Neural progenitor cell (in vitro differentiated cells): ENCODE measurements at regions not wholly inside any gene's neighbourhood (a gene's known extent, or its start where the extent isn't known, plus 50 kb on each side); places are given as distances from the start of the nearest gene placed in this dataset.
"Not testable (repeated sequence)": the region's sequence is repeated elsewhere in the genome, so short reads cannot be mapped to it uniquely, and the experiment has no call there.

Experiments
- DNase-seq: peaks from one replicate; pipeline ENCODE4 v3.0.0-alpha.2; 2016; ENCODE audit warnings: low spot score
- H2AFZ ChIP-seq: fragments of 200-600 bp; sonication (generic); replicated peaks from 2 replicates; pipeline ENCODE4 v1.6.1; 2016; ENCODE audit warnings: antibody characterized with exemption
- H3F3A ChIP-seq: fragments of 200-600 bp; sonication (generic); 2 replicates; pipeline ENCODE4 v1.6.1; 2016; ENCODE audit warnings: antibody characterized with exemption, low read depth
- H3K27ac ChIP-seq: fragments of 200-600 bp; sonication (generic); 2 replicates; pipeline ENCODE4 v1.5.1; 2016; ENCODE audit warnings: mild to moderate bottlenecking
- H3K27me3 ChIP-seq: fragments of 200-600 bp; sonication (generic); 2 replicates; pipeline ENCODE4 v1.6.1; 2016; ENCODE audit warnings: mild to moderate bottlenecking, moderate library complexity
- H3K36me3 ChIP-seq: fragments of 200-600 bp; sonication (generic); 2 replicates; pipeline ENCODE4 v1.5.1; 2016
- H3K4me1 ChIP-seq: fragments of 200-600 bp; sonication (generic); 2 replicates; pipeline ENCODE4 v1.6.1; 2016; ENCODE audit warnings: mixed run types
- H3K4me2 ChIP-seq: fragments of 200-600 bp; sonication (generic); 2 replicates; pipeline ENCODE4 v1.6.1; 2016
- H3K4me3 ChIP-seq: fragments of 200-600 bp; sonication (generic); 2 replicates; pipeline ENCODE4 v1.5.1; 2016
- H3K79me2 ChIP-seq: fragments of 200-600 bp; sonication (generic); 2 replicates; pipeline ENCODE4 v1.6.1; 2016; ENCODE audit warnings: low read depth
- H3K9ac ChIP-seq: fragments of 200-600 bp; sonication (generic); 2 replicates; pipeline ENCODE4 v1.6.1; 2016
- H3K9me3 ChIP-seq: fragments of 200-600 bp; sonication (generic); 2 replicates; pipeline ENCODE4 v1.5.1; 2016; ENCODE audit warnings: low read depth
- H4K20me1 ChIP-seq: fragments of 200-600 bp; sonication (generic); 2 replicates; pipeline ENCODE4 v1.6.1; 2016; ENCODE audit warnings: low read depth
- H3K27ac Mint-ChIP-seq: 3 replicates; pipeline ENCODE4 v1.8.0; 2021; ENCODE audit warnings: mixed read lengths
- H3K27me3 Mint-ChIP-seq: 2 replicates; pipeline ENCODE4 v1.8.0; 2022; ENCODE audit warnings: low read depth, mild to moderate bottlenecking, inconsistent platforms, moderate library complexity, mixed read lengths; ENCODE audit not compliant: insufficient read depth
- H3K36me3 Mint-ChIP-seq: 3 replicates; pipeline ENCODE4 v1.8.0; 2021; ENCODE audit warnings: mixed read lengths
- H3K4me1 Mint-ChIP-seq: 3 replicates; pipeline ENCODE4 v1.8.0; 2021; ENCODE audit warnings: mixed read lengths
- H3K4me3 Mint-ChIP-seq: 3 replicates; pipeline ENCODE4 v1.8.0; 2021; ENCODE audit warnings: mild to moderate bottlenecking, moderate library complexity, mixed read lengths
- H3K9me3 Mint-ChIP-seq: 3 replicates; pipeline ENCODE4 v1.8.0; 2020; ENCODE audit warnings: mixed read lengths
- EZH2 ChIP-seq: fragments of 200-600 bp; sonication (generic); IDR thresholded peaks from 2 replicates; pipeline ENCODE4 v1.6.1; 2017; ENCODE audit warnings: antibody characterized with exemption, mild to moderate bottlenecking, moderate library complexity
- EZH2phosphoT487 ChIP-seq: fragments of 200-600 bp; sonication (generic); IDR thresholded peaks from 2 replicates; pipeline ENCODE4 v1.6.1; 2017; ENCODE audit warnings: antibody characterized with exemption
- TF ChIP-seq, protein P1 (sequence below): fragments of 200-600 bp; sonication (generic); IDR thresholded peaks from 2 replicates; pipeline ENCODE4 v1.5.1; 2017; ENCODE audit warnings: antibody characterized with exemption, mild to moderate bottlenecking

DNA sequence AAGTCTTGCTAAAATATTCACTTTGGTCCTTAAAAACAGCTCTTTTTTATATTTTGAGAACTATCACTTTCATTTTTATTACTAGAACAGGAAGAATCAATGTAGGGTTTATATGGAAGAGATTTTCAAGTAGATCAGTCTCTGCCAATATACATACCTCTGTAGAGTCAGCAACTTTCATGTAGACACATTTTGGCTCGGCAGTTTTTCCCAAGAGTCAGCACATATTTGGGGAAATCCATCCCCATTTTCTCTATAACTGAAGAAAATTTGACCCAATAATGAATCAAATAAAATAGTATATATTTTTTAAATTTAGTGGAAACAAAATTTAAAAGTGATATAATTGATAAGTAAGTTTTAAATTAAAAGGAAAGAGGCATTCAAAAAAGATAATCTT lies 329.8 kb upstream of the TFPI start:
- H2AFZ ChIP-seq, result no peak overlapping the region
- no peaks in the 10 kb centered on the region for H3K27me3 Mint-ChIP-seq
- H3K27ac Mint-ChIP-seq, result no peak overlapping the region

DNA sequence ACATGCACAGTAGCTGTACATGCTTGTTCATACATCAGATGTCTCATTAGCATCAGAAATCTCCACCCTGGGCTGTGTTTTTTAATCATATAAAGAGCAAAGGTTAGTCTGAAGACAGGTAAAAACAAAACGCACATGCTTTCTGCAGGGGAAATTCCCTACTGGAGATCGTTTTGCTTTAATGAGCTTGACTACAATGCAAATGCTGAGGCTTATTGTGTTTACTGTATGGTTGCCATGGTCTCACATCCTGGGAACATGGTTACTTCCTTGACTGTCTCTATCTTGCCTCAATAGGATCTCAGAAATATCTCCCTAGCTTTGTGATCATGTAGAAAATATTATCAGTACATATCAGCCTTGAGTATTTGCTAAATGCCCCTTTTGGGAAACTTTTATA lies 336.5 kb upstream of the TFPI start:
- Histone ChIP-seq H3K27ac (no peak overlapping the region), H2AFZ (no peak overlapping the region), H3K4me3 (no peak overlapping the region), H3K4me1 (no peaks in the 10 kb centered on the region), H4K20me1 (no peaks in the 10 kb centered on the region), H3K9me3 (no peaks in the 10 kb centered on the region), H3K4me2 (no peak overlapping the region), H3K79me2 (no peaks in the 10 kb centered on the region), H3F3A (no peaks in the 10 kb centered on the region), H3K36me3 (no peaks in the 10 kb centered on the region), H3K9ac (no peak overlapping the region), H3K27me3 (no peaks in the 10 kb centered on the region)
- Mint-ChIP-seq H3K9me3 (no peaks in the 10 kb centered on the region), H3K4me3 (no peak overlapping the region), H3K27ac (no peak overlapping the region), H3K36me3 (no peaks in the 10 kb centered on the region), H3K4me1 (no peaks in the 10 kb centered on the region), H3K27me3 (no peaks in the 10 kb centered on the region)
- TF ChIP-seq EZH2 (no peak), EZH2phosphoT487 (no peak)
- TF ChIP-seq, protein P1, sequence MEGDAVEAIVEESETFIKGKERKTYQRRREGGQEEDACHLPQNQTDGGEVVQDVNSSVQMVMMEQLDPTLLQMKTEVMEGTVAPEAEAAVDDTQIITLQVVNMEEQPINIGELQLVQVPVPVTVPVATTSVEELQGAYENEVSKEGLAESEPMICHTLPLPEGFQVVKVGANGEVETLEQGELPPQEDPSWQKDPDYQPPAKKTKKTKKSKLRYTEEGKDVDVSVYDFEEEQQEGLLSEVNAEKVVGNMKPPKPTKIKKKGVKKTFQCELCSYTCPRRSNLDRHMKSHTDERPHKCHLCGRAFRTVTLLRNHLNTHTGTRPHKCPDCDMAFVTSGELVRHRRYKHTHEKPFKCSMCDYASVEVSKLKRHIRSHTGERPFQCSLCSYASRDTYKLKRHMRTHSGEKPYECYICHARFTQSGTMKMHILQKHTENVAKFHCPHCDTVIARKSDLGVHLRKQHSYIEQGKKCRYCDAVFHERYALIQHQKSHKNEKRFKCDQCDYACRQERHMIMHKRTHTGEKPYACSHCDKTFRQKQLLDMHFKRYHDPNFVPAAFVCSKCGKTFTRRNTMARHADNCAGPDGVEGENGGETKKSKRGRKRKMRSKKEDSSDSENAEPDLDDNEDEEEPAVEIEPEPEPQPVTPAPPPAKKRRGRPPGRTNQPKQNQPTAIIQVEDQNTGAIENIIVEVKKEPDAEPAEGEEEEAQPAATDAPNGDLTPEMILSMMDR, result no peak
- no peak for DNase-seq

More for the DNA sequence above, 329.8 kb upstream of the TFPI start:
- no peaks in the 10 kb centered on the region for H3K27me3 ChIP-seq
- no peak overlapping the region for H3K27ac ChIP-seq
- H3K9me3 Mint-ChIP-seq, result no peaks in the 10 kb centered on the region
- H3K4me3 Mint-ChIP-seq, result no peak overlapping the region
- DNase-seq, result no peak
- H4K20me1 ChIP-seq, result no peaks in the 10 kb centered on the region
- no peaks in the 10 kb centered on the region for H3K9me3 ChIP-seq
- H3K4me1 ChIP-seq, result peaks cover 21% of the 10 kb centered on the region
- H3K36me3 Mint-ChIP-seq, result no peaks in the 10 kb centered on the region
- no peaks in the 10 kb centered on the region for H3K36me3 ChIP-seq
- H3K4me1 Mint-ChIP-seq, result no peaks in the 10 kb centered on the region
- H3K4me3 ChIP-seq, result no peak overlapping the region
- H3K79me2 ChIP-seq, result no peaks in the 10 kb centered on the region
- no peak overlapping the region for H3K9ac ChIP-seq
- H3F3A ChIP-seq, result peaks cover 5% of the 10 kb centered on the region
- no peak for TF ChIP-seq EZH2phosphoT487
- TF ChIP-seq, protein P1, result no peak
- no peak for TF ChIP-seq EZH2
- no peak overlapping the region for H3K4me2 ChIP-seq

GRCh38 chr2:187900021-187900420 lies 345.8 kb upstream of the TFPI start:
- no peak for DNase-seq
- Histone ChIP-seq H3K4me3 (no peak overlapping the region), H3F3A (no peaks in the 10 kb centered on the region), H3K36me3 (no peaks in the 10 kb centered on the region), H3K27ac (no peak overlapping the region), H3K4me2 (no peak overlapping the region), H3K4me1 (no peaks in the 10 kb centered on the region), H2AFZ (no peak overlapping the region), H3K9ac (no peak overlapping the region), H3K79me2 (no peaks in the 10 kb centered on the region), H3K9me3 (no peaks in the 10 kb centered on the region), H4K20me1 (no peaks in the 10 kb centered on the region), H3K27me3 (no peaks in the 10 kb centered on the region)
- no peaks in the 10 kb centered on the region for H3K36me3 Mint-ChIP-seq
- TF ChIP-seq EZH2phosphoT487 (no peak), EZH2 (no peak)
- TF ChIP-seq, protein P1, result no peak
- no peaks in the 10 kb centered on the region for H3K27me3 Mint-ChIP-seq
- H3K4me3 Mint-ChIP-seq, result no peak overlapping the region
- peaks cover 8% of the 10 kb centered on the region for H3K9me3 Mint-ChIP-seq
- H3K27ac Mint-ChIP-seq, result no peak overlapping the region
- no peaks in the 10 kb centered on the region for H3K4me1 Mint-ChIP-seq

DNA sequence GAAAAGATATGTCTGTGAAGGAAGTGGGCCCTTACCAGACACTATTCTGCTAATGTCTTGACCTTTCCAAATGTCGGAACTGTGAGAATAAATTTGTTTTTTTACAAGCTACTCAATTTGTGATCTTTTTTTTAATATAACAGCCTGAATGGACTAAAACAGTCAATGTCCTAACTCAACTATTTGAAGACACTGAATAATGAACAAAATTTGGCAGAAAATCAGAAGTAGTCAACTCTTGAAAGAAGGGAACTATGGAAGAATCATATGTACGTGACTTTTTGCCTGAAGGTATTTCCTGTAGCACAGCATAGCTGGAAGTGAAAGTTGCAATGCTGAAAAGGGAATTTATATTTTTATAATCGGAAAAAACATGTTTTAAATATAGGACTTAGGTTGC lies 351.8 kb upstream of the TFPI start:
- H3K9me3 Mint-ChIP-seq, result peaks cover 8% of the 10 kb centered on the region
- Histone ChIP-seq H3K4me1 (no peaks in the 10 kb centered on the region), H3K27ac (no peak overlapping the region), H3K27me3 (no peaks in the 10 kb centered on the region), H3K9me3 (no peaks in the 10 kb centered on the region), H3K4me3 (no peak overlapping the region), H4K20me1 (no peaks in the 10 kb centered on the region), H2AFZ (no peak overlapping the region), H3K79me2 (no peaks in the 10 kb centered on the region), H3K9ac (no peak overlapping the region), H3K4me2 (no peak overlapping the region), H3K36me3 (no peaks in the 10 kb centered on the region), H3F3A (no peaks in the 10 kb centered on the region)
- H3K4me3 Mint-ChIP-seq, result no peak overlapping the region
- DNase-seq, result no peak
- no peaks in the 10 kb centered on the region for H3K36me3 Mint-ChIP-seq
- TF ChIP-seq EZH2phosphoT487, result no peak
- TF ChIP-seq, protein P1, result no peak
- TF ChIP-seq EZH2, result no peak
- no peaks in the 10 kb centered on the region for H3K4me1 Mint-ChIP-seq
- H3K27ac Mint-ChIP-seq, result no peak overlapping the region
- no peaks in the 10 kb centered on the region for H3K27me3 Mint-ChIP-seq

GRCh38 chr2:187910922-187911321 lies 356.7 kb upstream of the TFPI start:
- H3K79me2 ChIP-seq, H3K36me3 Mint-ChIP-seq, H3F3A ChIP-seq, H2AFZ ChIP-seq, H3K27me3 Mint-ChIP-seq, H3K9ac ChIP-seq, H3K36me3 ChIP-seq, H3K9me3 ChIP-seq, H3K4me3 Mint-ChIP-seq, H3K9me3 Mint-ChIP-seq, H3K27ac Mint-ChIP-seq, H3K27ac ChIP-seq, H3K4me2 ChIP-seq, H3K27me3 ChIP-seq, H3K4me3 ChIP-seq, DNase-seq, H3K4me1 Mint-ChIP-seq, H4K20me1 ChIP-seq, H3K4me1 ChIP-seq: not testable (repeated sequence)
